ENCODE measurements at regions not wholly inside any gene's neighbourhood (a gene's known extent, or its start where the extent isn't known, plus 50 kb on each side); places are given as distances from the start of the nearest gene placed in this dataset.

- Histone ChIP-seq H3K9ac (no peak overlapping the region), H3F3A (ENCODE audit: insufficient read depth) (no peaks in the 10 kb centered on the region), H3K79me2 (ENCODE audit: insufficient read depth) (no peaks in the 10 kb centered on the region), H3K27me3 (replicated peaks; ENCODE audit: insufficient read depth) (0 out of 2 replicates have a peak, but pooled peaks cover 5% of the 10 kb centered on the region), H3K9me2 (ENCODE audit: insufficient read depth) (no peaks in the 10 kb centered on the region), H3K4me2 (ENCODE audit: unreplicated experiment) (no peak overlapping the region), H3K27ac (no peak overlapping the region), H3K36me3 (ENCODE audit: low read depth) (no peaks in the 10 kb centered on the region), H3K4me1 (ENCODE audit: insufficient read depth) (no peaks in the 10 kb centered on the region), H4K20me1 (ENCODE audit: insufficient read depth) (no peaks in the 10 kb centered on the region), H3K4me3 (no peak overlapping the region), H3K9me3 (ENCODE audit: low read depth) (no peaks in the 10 kb centered on the region), H2AFZ (no peak overlapping the region)
- in situ Hi-C loops (cut with MboI), result no loop called here
- WGBS, 2 experiments (ENCODE audit: low coverage in 1 of 2, low lambda C conversion rate in 2 of 2, missing lambda C conversion rate in 2 of 2), result 3% methylated on average over 2 of the region's 2 CpGs
- TF ChIP-seq EZH2 (IDR thresholded peaks at IDR 0.05; ENCODE audit: insufficient read depth, poor library complexity, severe bottlenecking) (no peak), EZH2phosphoT487 (IDR thresholded peaks at IDR 0.05; ENCODE audit: insufficient read depth, low read depth) (no peak)
- DNase-seq, result peak; percentile 27
Measured at GRCh38 chr1:229980009-229980408, 87.0 kb upstream of the GALNT2 start.

- Histone ChIP-seq H3K4me3 (no peak overlapping the region), H3K36me3 (ENCODE audit: low read depth) (no peaks in the 10 kb centered on the region), H3K9me3 (ENCODE audit: low read depth) (no peaks in the 10 kb centered on the region), H3K79me2 (ENCODE audit: insufficient read depth) (no peaks in the 10 kb centered on the region), H3K9me2 (ENCODE audit: insufficient read depth) (no peaks in the 10 kb centered on the region), H2AFZ (no peak overlapping the region), H3K9ac (no peak overlapping the region), H3K4me1 (ENCODE audit: insufficient read depth) (no peaks in the 10 kb centered on the region), H3K4me2 (ENCODE audit: unreplicated experiment) (no peak overlapping the region), H4K20me1 (ENCODE audit: insufficient read depth) (no peaks in the 10 kb centered on the region), H3K27me3 (replicated peaks; ENCODE audit: insufficient read depth) (peaks cover 19% of the 10 kb centered on the region), H3K27ac (no peak overlapping the region), H3F3A (ENCODE audit: insufficient read depth) (no peaks in the 10 kb centered on the region)
- in situ Hi-C loops (cut with MboI), result no loop called here
- WGBS, 2 experiments (ENCODE audit: low coverage in 1 of 2, low lambda C conversion rate in 2 of 2, missing lambda C conversion rate in 2 of 2), result 39 to 54% methylated on average over 3 of the region's 3 CpGs
- TF ChIP-seq EZH2phosphoT487 (IDR thresholded peaks at IDR 0.05; ENCODE audit: insufficient read depth, low read depth) (no peak), EZH2 (IDR thresholded peaks at IDR 0.05; ENCODE audit: insufficient read depth, poor library complexity, severe bottlenecking) (no peak)
- no peak for DNase-seq
Measured at GRCh38 chr1:229981736-229982135, 85.3 kb upstream of the GALNT2 start.

- no peak overlapping the region for H2AFZ ChIP-seq
- H3K9me3 ChIP-seq (ENCODE audit: low read depth), result no peaks in the 10 kb centered on the region
- TF ChIP-seq EZH2phosphoT487 (IDR thresholded peaks at IDR 0.05; ENCODE audit: insufficient read depth, low read depth), result no peak
- no peak for TF ChIP-seq EZH2 (IDR thresholded peaks at IDR 0.05; ENCODE audit: insufficient read depth, poor library complexity, severe bottlenecking)
- WGBS, 2 experiments (ENCODE audit: low coverage in 1 of 2, low lambda C conversion rate in 2 of 2, missing lambda C conversion rate in 2 of 2), result 40 to 42% methylated on average over 9 of the region's 9 CpGs
- in situ Hi-C loops (cut with MboI), result no loop called here
- DNase-seq, result no peak
- no peak overlapping the region for H3K27ac ChIP-seq
- H3K4me2 ChIP-seq (ENCODE audit: unreplicated experiment), result no peak overlapping the region
- H3K4me3 ChIP-seq, result no peak overlapping the region
- no peaks in the 10 kb centered on the region for H3F3A ChIP-seq (ENCODE audit: insufficient read depth)
- peaks cover 40% of the 10 kb centered on the region for H3K27me3 ChIP-seq (replicated peaks; ENCODE audit: insufficient read depth)
- no peaks in the 10 kb centered on the region for H4K20me1 ChIP-seq (ENCODE audit: insufficient read depth)
- H3K9ac ChIP-seq, result no peak overlapping the region
- no peaks in the 10 kb centered on the region for H3K36me3 ChIP-seq (ENCODE audit: low read depth)
- no peaks in the 10 kb centered on the region for H3K4me1 ChIP-seq (ENCODE audit: insufficient read depth)
- H3K9me2 ChIP-seq (ENCODE audit: insufficient read depth), result no peaks in the 10 kb centered on the region
- no peaks in the 10 kb centered on the region for H3K79me2 ChIP-seq (ENCODE audit: insufficient read depth)
Measured at GRCh38 chr1:229984310-229984991, 82.6 kb upstream of the GALNT2 start.

- no peaks in the 10 kb centered on the region for H3K79me2 ChIP-seq (ENCODE audit: insufficient read depth)
Measured at GRCh38 chr1:229984992-229985612, 81.9 kb upstream of the GALNT2 start.

More at GRCh38 chr1:229984992-229985612, 81.9 kb upstream of the GALNT2 start:
- no peaks in the 10 kb centered on the region for H4K20me1 ChIP-seq (ENCODE audit: insufficient read depth)
- no peak overlapping the region for H3K27ac ChIP-seq
- H2AFZ ChIP-seq, result no peak overlapping the region
- no peak overlapping the region for H3K9ac ChIP-seq
- H3K4me2 ChIP-seq (ENCODE audit: unreplicated experiment), result no peak overlapping the region
- H3K9me2 ChIP-seq (ENCODE audit: insufficient read depth), result no peaks in the 10 kb centered on the region
- TF ChIP-seq EZH2phosphoT487 (IDR thresholded peaks at IDR 0.05; ENCODE audit: insufficient read depth, low read depth), result no peak
- TF ChIP-seq EZH2 (IDR thresholded peaks at IDR 0.05; ENCODE audit: insufficient read depth, poor library complexity, severe bottlenecking), result no peak
- DNase-seq, result no peak
- no peaks in the 10 kb centered on the region for H3K36me3 ChIP-seq (ENCODE audit: low read depth)
- 25 to 26% methylated on average over 9 of the region's 9 CpGs for WGBS, 2 experiments (ENCODE audit: low coverage in 1 of 2, low lambda C conversion rate in 2 of 2, missing lambda C conversion rate in 2 of 2)
- H3K4me3 ChIP-seq, result no peak overlapping the region
- H3K27me3 ChIP-seq (replicated peaks; ENCODE audit: insufficient read depth), result peaks cover 42% of the 10 kb centered on the region
- no peaks in the 10 kb centered on the region for H3K9me3 ChIP-seq (ENCODE audit: low read depth)
- H3F3A ChIP-seq (ENCODE audit: insufficient read depth), result no peaks in the 10 kb centered on the region
- no peaks in the 10 kb centered on the region for H3K4me1 ChIP-seq (ENCODE audit: insufficient read depth)
- in situ Hi-C loops (cut with MboI), result no loop called here

All from GM23248 (cell line).